H1 (cell line): ENCODE measurements at regions not wholly inside any gene's neighbourhood (a gene's known extent, or its start where the extent isn't known, plus 50 kb on each side); places are given as distances from the start of the nearest gene placed in this dataset.

Experiments
- CTCF ChIA-PET: fragments of 300-600 bp; sonication (Branson Sonifier 250); formaldehyde crosslinking; loops from one replicate; lab custom pipeline; 2021; ENCODE audit not compliant: partially characterized antibody; lab: Charles Lee
- POLR2A ChIA-PET: fragments of 300-600 bp; sonication (Branson Sonifier 250); formaldehyde crosslinking; loops from one replicate; lab custom pipeline; 2021; ENCODE audit warnings: inconsistent platforms; ENCODE audit not compliant: partially characterized antibody; lab: Charles Lee
- DNase-seq, 2 experiments: peaks; one replicate each; pipeline versions ENCODE4 v3.0.0 to v3.0.0-alpha.2; 2010 to 2022; ENCODE audit warnings: low spot score in 2 of 2, low read depth in 1 of 2, mixed read lengths in 1 of 2
- FAIRE-seq: peaks from 2 replicates; lab custom pipeline; 2011; peaks lifted over from hg19 to GRCh38; lab: Jason Lieb, UNC
- H2AFZ ChIP-seq: 2 replicates; pipeline ENCODE4 v1.8.1; 2012; ENCODE audit warnings: low read length, inconsistent platforms
- H2AK5ac ChIP-seq: 2 replicates; pipeline ENCODE4 v1.6.1; 2013; ENCODE audit warnings: low read depth, low read length
- H2BK120ac ChIP-seq: replicated peaks from 2 replicates; pipeline ENCODE3; 2013; ENCODE audit warnings: low read depth, low read length, inconsistent platforms
- H2BK12ac ChIP-seq: 2 replicates; pipeline ENCODE4 v1.6.1; 2013; ENCODE audit warnings: low read depth, low read length
- H2BK15ac ChIP-seq: 2 replicates; pipeline ENCODE4 v1.6.1; 2013; ENCODE audit warnings: low read length
- H2BK20ac ChIP-seq: 2 replicates; pipeline ENCODE4 v1.6.1; 2013; ENCODE audit warnings: low read length
- H2BK5ac ChIP-seq: 2 replicates; pipeline ENCODE4 v1.6.1; 2013; ENCODE audit warnings: low read depth, low read length
- H3K14ac ChIP-seq: 2 replicates; pipeline ENCODE4 v1.6.1; 2013; ENCODE audit warnings: inconsistent platforms; ENCODE audit not compliant: insufficient read length
- H3K18ac ChIP-seq: 2 replicates; pipeline ENCODE4 v1.6.1; 2013; ENCODE audit warnings: low read length; ENCODE audit errors: extremely low read depth
- H3K23ac ChIP-seq: 2 replicates; pipeline ENCODE4 v1.6.1; 2013; ENCODE audit warnings: inconsistent platforms; ENCODE audit not compliant: insufficient read length
- H3K23me2 ChIP-seq: 2 replicates; pipeline ENCODE4 v1.6.1; 2013; ENCODE audit warnings: low read depth, low read length
- H3K27ac ChIP-seq: 2 replicates; pipeline ENCODE4 v1.6.1; 2011; ENCODE audit warnings: low read depth, low read length, inconsistent platforms
- H3K27me3 ChIP-seq, 4 experiments: replicated peaks in 1 of 4; 1 replicate in 1 of 4; 2 replicates in 3 of 4; pipeline versions ENCODE4 v1.6.1 to v1.8.1; 2011 to 2013; ENCODE audit warnings: low read length in 3 of 4, mild to moderate bottlenecking in 3 of 4, inconsistent platforms in 2 of 4, mixed read lengths in 2 of 4, moderate library complexity in 1 of 4; ENCODE audit not compliant: control insufficient read depth in 3 of 4, insufficient read depth in 3 of 4; ENCODE audit errors: extremely low read depth in 1 of 4
- H3K36me3 ChIP-seq, 4 experiments: 2 replicates each; pipeline versions ENCODE4 v1.6.1 to v1.8.1; 2011 to 2013; ENCODE audit warnings: mild to moderate bottlenecking in 4 of 4, low read length in 3 of 4, moderate library complexity in 2 of 4, control low read depth in 1 of 4, inconsistent platforms in 1 of 4; ENCODE audit not compliant: insufficient read depth in 4 of 4, control insufficient read depth in 2 of 4
- H3K4ac ChIP-seq: replicated peaks from 2 replicates; pipeline ENCODE3; 2013; ENCODE audit warnings: low read length, low read depth, mixed read lengths, inconsistent platforms; ENCODE audit not compliant: insufficient read length
- H3K4me1 ChIP-seq, 4 experiments: replicated peaks in 1 of 4; 1 replicate in 1 of 4; 2 replicates in 3 of 4; pipeline versions ENCODE4 v1.6.1 to v1.8.1; 2011 to 2013; ENCODE audit warnings: low read length in 3 of 4, inconsistent platforms in 2 of 4, mixed read lengths in 1 of 4; ENCODE audit not compliant: insufficient read depth in 4 of 4, control insufficient read depth in 3 of 4
- H3K4me2 ChIP-seq, 2 experiments: 2 replicates each; pipeline versions ENCODE4 v1.6.1 to v1.8.1; 2011 to 2013; ENCODE audit warnings: low read depth in 2 of 2, low read length in 2 of 2, control low read depth in 1 of 2, inconsistent platforms in 1 of 2, mild to moderate bottlenecking in 1 of 2; ENCODE audit not compliant: insufficient read depth in 1 of 2
- H3K4me3 ChIP-seq, 4 experiments: fragments of 200-600, 300-600 bp in 1 of 4; sonication (generic), shearing (Covaris generic), sonication (Bioruptor Twin) in 1 of 4; 2 replicates each; pipeline versions ENCODE4 v1.5.1 to v1.8.1; 2011 to 2016; ENCODE audit warnings: low read length in 4 of 4, low read depth in 3 of 4, control low read depth in 2 of 4, inconsistent platforms in 2 of 4, mild to moderate bottlenecking in 2 of 4, mixed read lengths in 1 of 4, moderate library complexity in 1 of 4; ENCODE audit not compliant: insufficient read depth in 2 of 4; ENCODE audit errors: extremely low read depth in 1 of 4
- H3K56ac ChIP-seq: replicated peaks from 2 replicates; pipeline ENCODE3; 2013; ENCODE audit warnings: low read depth, mild to moderate bottlenecking, mixed read lengths, low read length, inconsistent platforms; ENCODE audit not compliant: insufficient read length
- H3K79me1 ChIP-seq: 2 replicates; pipeline ENCODE4 v1.6.1; 2013; ENCODE audit warnings: low read depth, low read length, control low read depth
- H3K79me2 ChIP-seq, 2 experiments: 2 replicates each; pipeline versions ENCODE4 v1.6.1 to v1.8.1; 2012 to 2013; ENCODE audit warnings: low read length in 2 of 2, mild to moderate bottlenecking in 2 of 2, inconsistent platforms in 1 of 2; ENCODE audit not compliant: insufficient read depth in 2 of 2, control insufficient read depth in 1 of 2
- H3K9ac ChIP-seq, 4 experiments: replicated peaks in 1 of 4; 1 replicate in 1 of 4; 2 replicates in 3 of 4; pipeline versions ENCODE4 v1.6.1 to v1.8.1; 2011 to 2013; ENCODE audit warnings: low read depth in 3 of 4, low read length in 3 of 4, control low read depth in 2 of 4, mild to moderate bottlenecking in 2 of 4, moderate library complexity in 2 of 4, inconsistent platforms in 1 of 4; ENCODE audit errors: extremely low read depth in 1 of 4
- H3K9me3 ChIP-seq, 2 experiments: 2 replicates each; pipeline versions ENCODE4 v1.6.1 to v1.8.1; 2012 to 2013; ENCODE audit warnings: mild to moderate bottlenecking in 2 of 2, moderate library complexity in 2 of 2, control low read depth in 1 of 2, inconsistent platforms in 1 of 2, low read depth in 1 of 2, low read length in 1 of 2, mixed read lengths in 1 of 2; ENCODE audit not compliant: insufficient read depth in 2 of 2
- H4K20me1 ChIP-seq, 2 experiments: replicated peaks in 1 of 2; 2 replicates each; pipeline versions ENCODE3 to v1.8.1; 2011 to 2013; ENCODE audit warnings: inconsistent platforms in 2 of 2, low read length in 2 of 2, mild to moderate bottlenecking in 1 of 2; ENCODE audit not compliant: insufficient read depth in 2 of 2, control insufficient read depth in 1 of 2
- H4K5ac ChIP-seq: 2 replicates; pipeline ENCODE4 v1.6.1; 2013; ENCODE audit warnings: low read length, low read depth, mixed read lengths, inconsistent platforms; ENCODE audit not compliant: insufficient read length
- H4K8ac ChIP-seq: 2 replicates; pipeline ENCODE4 v1.8.0; 2013; ENCODE audit warnings: mild to moderate bottlenecking, moderate library complexity, low read length, inconsistent platforms; ENCODE audit not compliant: insufficient read depth; ENCODE audit errors: extremely low read depth
- H4K91ac ChIP-seq: replicated peaks from 2 replicates; pipeline ENCODE3; 2013; ENCODE audit warnings: low read length, mixed read lengths, inconsistent platforms; ENCODE audit not compliant: insufficient read length
- BCL11A ChIP-seq, 2 experiments: IDR thresholded peaks; one replicate each; pipeline ENCODE4 v1.6.1; 2011; ENCODE audit warnings: low read depth in 2 of 2, low read length in 2 of 2, mild to moderate bottlenecking in 2 of 2
- CBX8 ChIP-seq: fragments of 300-800, 300-1000 bp; sonication (generic); IDR thresholded peaks from 2 replicates; pipeline ENCODE4 v1.7.1; 2016; ENCODE audit warnings: low read depth, low read length, borderline replicate concordance
- GTF2F1 ChIP-seq: IDR thresholded peaks from 2 replicates; pipeline ENCODE4 v1.6.1; 2012; ENCODE audit warnings: low read depth, low read length, improper control_type of control experiment, borderline replicate concordance
- JUN ChIP-seq: IDR thresholded peaks from 2 replicates; pipeline ENCODE4 v1.6.1; 2011; ENCODE audit warnings: low read depth, mild to moderate bottlenecking, improper control_type of control experiment, low read length
- RFX5 ChIP-seq: IDR thresholded peaks from 2 replicates; pipeline ENCODE4 v1.6.1; 2011; ENCODE audit warnings: low read depth, low read length, improper control_type of control experiment, borderline replicate concordance
- RNF2 ChIP-seq: fragments of 200-900, 300-1000 bp; sonication (generic); IDR thresholded peaks from 2 replicates; pipeline ENCODE4 v1.7.1; 2016; ENCODE audit warnings: borderline replicate concordance, low read depth, mild to moderate bottlenecking, antibody characterized with exemption, low read length; ENCODE audit not compliant: poor library complexity, severe bottlenecking; ENCODE audit errors: missing control alignments
- SIRT6 ChIP-seq: IDR thresholded peaks from one replicate; pipeline ENCODE4 v1.7.1; 2012; ENCODE audit warnings: low read length, inconsistent platforms
- SP2 ChIP-seq: IDR thresholded peaks from 2 replicates; pipeline ENCODE4 v1.6.1; 2012; ENCODE audit warnings: mild to moderate bottlenecking, low read length, inconsistent platforms
- SRF ChIP-seq: IDR thresholded peaks from 2 replicates; pipeline ENCODE4 v1.6.1; 2011; ENCODE audit warnings: mild to moderate bottlenecking, low read depth, low read length, moderate library complexity
- TBP ChIP-seq: IDR thresholded peaks from 2 replicates; pipeline ENCODE4 v1.6.1; 2011; ENCODE audit warnings: low read depth, low read length, improper control_type of control experiment
- WGBS, 2 experiments: shearing (Covaris generic) in 1 of 2; methylation state at CpG; one replicate each; pipeline versions ENCODE4 v1.1.6 to v1.1.7; 2013 to 2015; ENCODE audit warnings: low lambda C conversion rate in 2 of 2, mixed read lengths in 2 of 2, inconsistent platforms in 1 of 2, low coverage in 1 of 2, missing lambda C conversion rate in 1 of 2; ENCODE audit not compliant: insufficient replicate concordance in 2 of 2, insufficient coverage in 1 of 2, insufficient read length in 1 of 2; ENCODE audit errors: extremely low coverage in 1 of 2, missing lambda C conversion rate in 1 of 2; 5-methylcytosine and 5-hydroxymethylcytosine counted together
- TF ChIP-seq, protein P1 (sequence below): IDR thresholded peaks from 2 replicates; pipeline ENCODE4 v1.6.1; 2012; ENCODE audit warnings: inconsistent platforms

DNA sequence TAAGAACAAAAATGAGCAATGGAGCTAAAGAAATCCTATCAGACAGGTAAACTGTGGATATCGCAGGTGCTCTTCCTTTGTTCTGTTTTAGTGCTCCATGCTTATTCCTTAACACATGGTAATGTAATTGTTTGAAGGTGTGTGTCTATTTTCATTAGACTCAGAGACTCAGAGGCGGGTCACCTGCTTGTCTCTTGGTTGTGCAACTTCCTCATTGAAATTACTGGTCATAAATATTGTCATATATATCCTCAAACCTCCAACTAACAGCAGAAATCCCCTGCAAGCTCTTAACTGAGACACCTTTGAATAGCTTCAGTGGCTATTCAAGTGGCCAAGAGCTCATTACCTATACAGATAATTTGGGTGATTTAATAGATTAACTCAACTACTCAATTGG lies 177.2 kb downstream of the PTN start:
- H2BK120ac ChIP-seq: no peak overlapping the region
- no peak overlapping the region for H3K4me2 ChIP-seq
- no peak overlapping the region for H2BK15ac ChIP-seq
- no peak overlapping the region for H3K56ac ChIP-seq
- H4K20me1 ChIP-seq: no peaks in the 10 kb centered on the region
- no peak overlapping the region for H4K91ac ChIP-seq
- H4K8ac ChIP-seq: no peak overlapping the region
- no peak overlapping the region for H2BK12ac ChIP-seq
- TF ChIP-seq CBX8 (no peak), RFX5 (no peak), JUN (no peak), SP2 (no peak), TBP (no peak), SRF (no peak), RNF2 (no peak), SIRT6 (no peak), GTF2F1 (no peak), BCL11A (IDR thresholded peaks at IDR 0.05; ENCODE audit: low read depth in 2 of 2, low read length in 2 of 2) (no peak)
- TF ChIP-seq, protein P1, sequence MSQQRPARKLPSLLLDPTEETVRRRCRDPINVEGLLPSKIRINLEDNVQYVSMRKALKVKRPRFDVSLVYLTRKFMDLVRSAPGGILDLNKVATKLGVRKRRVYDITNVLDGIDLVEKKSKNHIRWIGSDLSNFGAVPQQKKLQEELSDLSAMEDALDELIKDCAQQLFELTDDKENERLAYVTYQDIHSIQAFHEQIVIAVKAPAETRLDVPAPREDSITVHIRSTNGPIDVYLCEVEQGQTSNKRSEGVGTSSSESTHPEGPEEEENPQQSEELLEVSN: no peak
- no peak overlapping the region for H2BK20ac ChIP-seq
- H3K9ac ChIP-seq: no peak overlapping the region
- H2AK5ac ChIP-seq: no peak overlapping the region
- H3K79me1 ChIP-seq: no peaks in the 10 kb centered on the region
- H3K79me2 ChIP-seq: no peaks in the 10 kb centered on the region
- H2BK5ac ChIP-seq: no peak overlapping the region
- no peak for FAIRE-seq
- DNase-seq: no peak
- H3K4me1 ChIP-seq: no peaks in the 10 kb centered on the region
- no peaks in the 10 kb centered on the region for H3K23me2 ChIP-seq
- POLR2A ChIA-PET: no interaction called here
- no peak overlapping the region for H3K14ac ChIP-seq
- H3K27me3 ChIP-seq: no peaks in the 10 kb centered on the region
- H3K36me3 ChIP-seq: no peaks in the 10 kb centered on the region
- H3K18ac ChIP-seq: no peak overlapping the region
- CTCF ChIA-PET: interaction anchor here (0.6 to 2.0 kb wide), 6 partner anchors 79 to 426 kb away, joined by 3 to 7 read pairs (median 3); no protein-coding TSS in a partner anchor
- H3K4ac ChIP-seq: no peak overlapping the region
- WGBS, 2 experiments: 88% methylated on average over 2 of the region's 2 CpGs; no CpG with 5 or more reads in 1 of the 2 experiments
- H4K5ac ChIP-seq: no peak overlapping the region
- no peak overlapping the region for H3K23ac ChIP-seq
- no peaks in the 10 kb centered on the region for H3K9me3 ChIP-seq
- no peak overlapping the region for H3K4me3 ChIP-seq
- H3K27ac ChIP-seq: no peak overlapping the region
- no peak overlapping the region for H2AFZ ChIP-seq
